IMR-90 (cell line): ENCODE measurements at regions not wholly inside any gene's neighbourhood (a gene's known extent, or its start where the extent isn't known, plus 50 kb on each side); places are given as distances from the start of the nearest gene placed in this dataset.

Source experiments
- ATAC-seq: fragments of 200-7000 bp; cut with Tn5 transposase; 2 replicates; pipeline ENCODE4 v1.9.1; 2020; ENCODE audit warnings: low read depth, mild to moderate bottlenecking, moderate library complexity
- BruUV-seq: library from RNA; stranded (reverse); fragments of 400-500 nt; replicated peaks from 2 replicates; lab custom pipeline; 2021; lab: Mats Ljungman, UMichigan
- CTCF ChIA-PET: fragments of 300-600 bp; formaldehyde crosslinking; extraction: SDS; loops from one replicate; lab custom pipeline; 2021; ENCODE audit warnings: antibody characterized with exemption; lab: Yijun Ruan, JAX
- POLR2A ChIA-PET: fragments of 300-600 bp; sonication (Branson Sonifier 250); formaldehyde crosslinking; loops from one replicate; lab custom pipeline; 2022; ENCODE audit warnings: antibody characterized with exemption; ENCODE audit not compliant: unreplicated experiment; lab: Charles Lee
- DNase-seq: peaks from one replicate; pipeline ENCODE4 v3.0.0; 2013
- H2AFZ ChIP-seq: replicated peaks from 2 replicates; pipeline ENCODE3; 2013; ENCODE audit warnings: low read length, mild to moderate bottlenecking; ENCODE audit not compliant: poor library complexity
- H2AK5ac ChIP-seq: 2 replicates; pipeline ENCODE4 v1.6.1; 2013; ENCODE audit warnings: low read depth, low read length, inconsistent platforms
- H2AK9ac ChIP-seq: replicated peaks from 2 replicates; pipeline ENCODE3; 2013; ENCODE audit warnings: mild to moderate bottlenecking, low read depth, low read length, moderate library complexity; ENCODE audit not compliant: poor library complexity
- H2BK120ac ChIP-seq: 2 replicates; pipeline ENCODE4 v1.6.1; 2013; ENCODE audit warnings: low read depth, low read length, inconsistent platforms
- H2BK15ac ChIP-seq: 3 replicates; pipeline ENCODE4 v1.6.1; 2013; ENCODE audit warnings: low read depth, low read length, inconsistent platforms
- H2BK20ac ChIP-seq: 2 replicates; pipeline ENCODE4 v1.6.1; 2013; ENCODE audit warnings: low read depth, mild to moderate bottlenecking, inconsistent platforms, low read length, moderate library complexity
- H2BK5ac ChIP-seq: 2 replicates; pipeline ENCODE4 v1.6.1; 2013; ENCODE audit warnings: mild to moderate bottlenecking, low read depth, low read length, inconsistent platforms; ENCODE audit not compliant: poor library complexity, severe bottlenecking
- H3K14ac ChIP-seq: replicated peaks from 2 replicates; pipeline ENCODE4 v1.6.1; 2013; ENCODE audit warnings: low read depth, low read length, inconsistent platforms
- H3K18ac ChIP-seq: 2 replicates; pipeline ENCODE4 v1.6.1; 2013; ENCODE audit warnings: low read depth, low read length, control low read depth
- H3K23ac ChIP-seq: 2 replicates; pipeline ENCODE4 v1.6.1; 2013; ENCODE audit warnings: low read depth, low read length, inconsistent platforms
- H3K27ac ChIP-seq: 2 replicates; pipeline ENCODE4 v1.5.1; 2013; ENCODE audit warnings: mild to moderate bottlenecking, control low read depth, low read length; ENCODE audit not compliant: insufficient read depth
- H3K27me3 ChIP-seq: 2 replicates; pipeline ENCODE4 v1.6.1; 2013; ENCODE audit warnings: low read length; ENCODE audit not compliant: control insufficient read depth, insufficient read depth
- H3K36me3 ChIP-seq: 2 replicates; pipeline ENCODE4 v1.6.1; 2013; ENCODE audit warnings: low read length, mixed read lengths; ENCODE audit not compliant: control insufficient read depth, insufficient read depth
- H3K4ac ChIP-seq: 2 replicates; pipeline ENCODE4 v1.6.1; 2013; ENCODE audit warnings: low read depth, low read length, inconsistent platforms
- H3K4me1 ChIP-seq: 2 replicates; pipeline ENCODE4 v1.6.1; 2013; ENCODE audit warnings: low read length, mixed read lengths; ENCODE audit not compliant: control insufficient read depth, insufficient read depth
- H3K4me2 ChIP-seq: 2 replicates; pipeline ENCODE4 v1.6.1; 2013; ENCODE audit warnings: low read depth, mild to moderate bottlenecking, control low read depth, low read length, moderate library complexity
- H3K4me3 ChIP-seq: 2 replicates; pipeline ENCODE4 v1.5.1; 2013; ENCODE audit warnings: low read depth, mild to moderate bottlenecking, control low read depth, low read length, moderate library complexity; ENCODE audit not compliant: insufficient read depth
- H3K56ac ChIP-seq: 2 replicates; pipeline ENCODE4 v1.6.1; 2013; ENCODE audit warnings: low read length, inconsistent platforms; ENCODE audit not compliant: insufficient read depth; ENCODE audit errors: extremely low read depth
- H3K79me1 ChIP-seq, 2 experiments: 2 replicates each; pipeline ENCODE4 v1.6.1; 2013; ENCODE audit warnings: low read length in 2 of 2, inconsistent platforms in 1 of 2, low read depth in 1 of 2
- H3K9ac ChIP-seq: 2 replicates; pipeline ENCODE4 v1.6.1; 2013; ENCODE audit warnings: low read depth, low read length, control low read depth
- H3K9me1 ChIP-seq: 2 replicates; pipeline ENCODE4 v1.6.1; 2013; ENCODE audit warnings: low read length, inconsistent platforms; ENCODE audit not compliant: insufficient read depth
- H3K9me3 ChIP-seq: 2 replicates; pipeline ENCODE4 v1.6.1; 2013; ENCODE audit warnings: low read length; ENCODE audit not compliant: control insufficient read depth, insufficient read depth
- H4K20me1 ChIP-seq: 2 replicates; pipeline ENCODE4 v1.6.1; 2013; ENCODE audit warnings: low read length, inconsistent platforms; ENCODE audit not compliant: insufficient read depth
- H4K5ac ChIP-seq: 2 replicates; pipeline ENCODE4 v1.6.1; 2013; ENCODE audit warnings: mild to moderate bottlenecking, low read depth, low read length, control low read depth
- H4K8ac ChIP-seq, 2 experiments: 2 replicates each; pipeline ENCODE4 v1.6.1; 2013; ENCODE audit warnings: low read depth in 2 of 2, low read length in 2 of 2, control low read depth in 1 of 2, inconsistent platforms in 1 of 2
- H4K91ac ChIP-seq: 2 replicates; pipeline ENCODE4 v1.6.1; 2013; ENCODE audit warnings: low read depth, low read length, inconsistent platforms; ENCODE audit not compliant: insufficient read depth
- CHD1 ChIP-seq: IDR thresholded peaks from 2 replicates; pipeline ENCODE4 v1.6.1; 2012; ENCODE audit warnings: low read depth, low read length, improper control_type of control experiment
- FOS ChIP-seq: fragments of 150-350 bp; IDR thresholded peaks from 2 replicates; pipeline ENCODE4 v1.6.1; 2016; ENCODE audit warnings: low read depth, low read length
- MAFK ChIP-seq: IDR thresholded peaks from 2 replicates; pipeline ENCODE4 v1.6.1; 2012; ENCODE audit warnings: low read depth, low read length, improper control_type of control experiment
- MAZ ChIP-seq: IDR thresholded peaks from 2 replicates; pipeline ENCODE4 v1.6.1; 2012; ENCODE audit warnings: low read depth, mild to moderate bottlenecking, low read length, improper control_type of control experiment, moderate library complexity, borderline replicate concordance
- MXI1 ChIP-seq: IDR thresholded peaks from 2 replicates; pipeline ENCODE4 v1.6.1; 2012; ENCODE audit warnings: low read depth, mild to moderate bottlenecking, low read length, moderate library complexity, borderline replicate concordance
- NFE2L2 ChIP-seq: fragments of 150-350 bp; IDR thresholded peaks from 2 replicates; pipeline ENCODE4 v1.6.1; 2016; ENCODE audit warnings: low read depth, mild to moderate bottlenecking, low read length
- RAD21 ChIP-seq: IDR thresholded peaks from 2 replicates; pipeline ENCODE4 v1.6.1; 2012; ENCODE audit warnings: low read length, improper control_type of control experiment
- RCOR1 ChIP-seq: IDR thresholded peaks from 2 replicates; pipeline ENCODE4 v1.6.1; 2012; ENCODE audit warnings: mild to moderate bottlenecking, low read length, improper control_type of control experiment; ENCODE audit not compliant: insufficient replicate concordance
- WGBS, 2 experiments: methylation state at CpG; one replicate each; pipeline versions ENCODE4 v1.1.5 to v1.1.7; 2013; ENCODE audit warnings: missing lambda C conversion rate in 2 of 2; ENCODE audit not compliant: insufficient read length in 1 of 2; ENCODE audit errors: extremely low coverage in 2 of 2; 5-methylcytosine and 5-hydroxymethylcytosine counted together
- dilution Hi-C: fragments of 300-500 bp; cut with HindIII; formaldehyde crosslinking; loops from one replicate; pipeline ENCODE4 v1.14.3; 2018; ENCODE audit warnings: low sequenced_read_pairs; ENCODE audit not compliant: unreplicated experiment
- in situ Hi-C: fragments of 300-500 bp; cut with MboI; formaldehyde crosslinking; loops from 3 replicates; pipeline ENCODE4 v1.14.3; 2019; ENCODE audit warnings: low sequenced_read_pairs, inconsistent platforms, mixed read lengths
- intact Hi-C: fragments of 100-400 bp; cut with micrococcal nuclease; formaldehyde crosslinking; loops from 2 replicates; pipeline ENCODE4 v1.10.0; 2022
- TF ChIP-seq, protein P1 (sequence below): fragments of 150-350 bp; IDR thresholded peaks from 2 replicates; pipeline ENCODE4 v1.6.1; 2017; ENCODE audit warnings: mild to moderate bottlenecking, antibody characterized with exemption, low read length, low read depth
- TF ChIP-seq, protein P2 (sequence below): fragments of 150-350 bp; IDR thresholded peaks from 2 replicates; pipeline ENCODE4 v1.6.1; 2016; ENCODE audit warnings: low read depth, mild to moderate bottlenecking, low read length, moderate library complexity, borderline replicate concordance

DNA sequence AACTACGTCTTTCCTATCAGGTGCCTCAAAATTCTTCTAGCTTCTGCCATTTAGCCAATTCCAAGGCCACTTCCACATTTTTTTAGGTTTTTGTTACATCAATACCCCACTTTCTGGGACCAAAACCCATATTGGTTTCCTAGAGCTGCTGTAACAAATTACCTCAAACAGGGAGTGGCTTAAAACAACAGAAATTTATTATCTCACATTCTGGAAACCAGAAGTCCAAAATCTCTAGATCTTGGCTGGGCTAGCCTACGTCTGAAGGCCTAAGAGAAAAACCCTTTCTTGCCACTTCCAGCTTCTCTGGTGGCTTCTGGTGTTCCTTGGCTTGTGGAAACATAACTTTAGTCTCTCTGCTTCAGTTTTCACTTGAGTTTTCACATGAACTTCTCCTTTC, 85.1 kb upstream of the BMPER start:
- TF ChIP-seq RCOR1: no peak
- TF ChIP-seq MAZ: no peak
- TF ChIP-seq NFE2L2: no peak
- no peak for TF ChIP-seq RAD21
- no peak for TF ChIP-seq CHD1
- no peak for TF ChIP-seq MAFK
- TF ChIP-seq MXI1: no peak
- TF ChIP-seq, protein P1, sequence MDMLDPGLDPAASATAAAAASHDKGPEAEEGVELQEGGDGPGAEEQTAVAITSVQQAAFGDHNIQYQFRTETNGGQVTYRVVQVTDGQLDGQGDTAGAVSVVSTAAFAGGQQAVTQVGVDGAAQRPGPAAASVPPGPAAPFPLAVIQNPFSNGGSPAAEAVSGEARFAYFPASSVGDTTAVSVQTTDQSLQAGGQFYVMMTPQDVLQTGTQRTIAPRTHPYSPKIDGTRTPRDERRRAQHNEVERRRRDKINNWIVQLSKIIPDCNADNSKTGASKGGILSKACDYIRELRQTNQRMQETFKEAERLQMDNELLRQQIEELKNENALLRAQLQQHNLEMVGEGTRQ: no peak
- TF ChIP-seq, protein P2, sequence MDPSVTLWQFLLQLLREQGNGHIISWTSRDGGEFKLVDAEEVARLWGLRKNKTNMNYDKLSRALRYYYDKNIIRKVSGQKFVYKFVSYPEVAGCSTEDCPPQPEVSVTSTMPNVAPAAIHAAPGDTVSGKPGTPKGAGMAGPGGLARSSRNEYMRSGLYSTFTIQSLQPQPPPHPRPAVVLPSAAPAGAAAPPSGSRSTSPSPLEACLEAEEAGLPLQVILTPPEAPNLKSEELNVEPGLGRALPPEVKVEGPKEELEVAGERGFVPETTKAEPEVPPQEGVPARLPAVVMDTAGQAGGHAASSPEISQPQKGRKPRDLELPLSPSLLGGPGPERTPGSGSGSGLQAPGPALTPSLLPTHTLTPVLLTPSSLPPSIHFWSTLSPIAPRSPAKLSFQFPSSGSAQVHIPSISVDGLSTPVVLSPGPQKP: no peak
- TF ChIP-seq FOS: no peak
- H3K4me2 ChIP-seq: no peak overlapping the region
- no peaks in the 10 kb centered on the region for H3K4me1 ChIP-seq
- DNase-seq (no peak), ATAC-seq (no peak)
- no peak overlapping the region for H3K23ac ChIP-seq
- intact Hi-C loops: no loop called here
- no peaks in the 10 kb centered on the region for H3K79me1 ChIP-seq
- peaks cover 3% of the 10 kb centered on the region; the same call in 1 of the 2 replicates for H3K9me3 ChIP-seq
- in situ Hi-C loops: no loop called here
- H2BK20ac ChIP-seq: no peak overlapping the region
- H3K4ac ChIP-seq: no peak overlapping the region
- H3K36me3 ChIP-seq: no peaks in the 10 kb centered on the region
- H2AK9ac ChIP-seq: no peak overlapping the region
- no peaks in the 10 kb centered on the region; the same call in 1 of the 2 replicates for H3K27me3 ChIP-seq
- no peak overlapping the region for H2BK5ac ChIP-seq
- no TSS peak for BruUV-seq
- H3K56ac ChIP-seq: no peak overlapping the region
- dilution Hi-C loops: no loop called here
- H4K5ac ChIP-seq: no peak overlapping the region
- no peak overlapping the region for H2AK5ac ChIP-seq
- H3K14ac ChIP-seq: no peak overlapping the region
- CTCF ChIA-PET: no interaction called here
- POLR2A ChIA-PET: no interaction called here
- H2AFZ ChIP-seq: no peak overlapping the region
- no peak overlapping the region for H3K18ac ChIP-seq
- H3K4me3 ChIP-seq: no peak overlapping the region
- H4K91ac ChIP-seq: no peak overlapping the region
- 71% methylated on average over 1 of the region's 2 CpGs; no CpG with 5 or more reads in 1 of the 2 experiments for WGBS, 2 experiments
- no peak overlapping the region for H4K8ac ChIP-seq
- H4K20me1 ChIP-seq: no peaks in the 10 kb centered on the region
- no peak overlapping the region for H2BK120ac ChIP-seq
- H3K9me1 ChIP-seq: no peaks in the 10 kb centered on the region
- H3K9ac ChIP-seq: no peak overlapping the region
- H3K27ac ChIP-seq: no peak overlapping the region
- no peak overlapping the region for H2BK15ac ChIP-seq
